ENCODE measurements at regions not wholly inside any gene's neighbourhood (a gene's known extent, or its start where the extent isn't known, plus 50 kb on each side); places are given as distances from the start of the nearest gene placed in this dataset.
"Not testable (repeated sequence)": the region's sequence is repeated elsewhere in the genome, so short reads cannot be mapped to it uniquely, and the experiment has no call there.

GRCh38 chr10:121278386-121278785 lies 319.9 kb downstream of the FGFR2 start:
- DNase-seq (ENCODE audit: low spot score) = not testable (repeated sequence)

- no peak for DNase-seq (ENCODE audit: low spot score)
These were observed 316.7 kb downstream of the FGFR2 start for GRCh38 chr10:121281576-121281975.

GRCh38 chr10:121282264-121282663 lies 316.0 kb downstream of the FGFR2 start:
- no peak for DNase-seq (ENCODE audit: low spot score)

- no peak for DNase-seq (ENCODE audit: low spot score)
These were observed 315.3 kb downstream of the FGFR2 start for GRCh38 chr10:121282797-121283515.

- no peak for DNase-seq (ENCODE audit: low spot score)
These were observed 313.3 kb downstream of the FGFR2 start for GRCh38 chr10:121284936-121285335.

GRCh38 chr10:121285406-121286196 lies 312.6 kb downstream of the FGFR2 start:
- no peak for DNase-seq (ENCODE audit: low spot score)

GRCh38 chr10:121288011-121288410 lies 310.2 kb downstream of the FGFR2 start:
- no peak for DNase-seq (ENCODE audit: low spot score)

GRCh38 chr10:121288864-121289661 lies 309.2 kb downstream of the FGFR2 start:
- no peak for DNase-seq (ENCODE audit: low spot score)

- no peak for DNase-seq (ENCODE audit: low spot score)
These were observed 308.4 kb downstream of the FGFR2 start for GRCh38 chr10:121289800-121290199.

GRCh38 chr10:121290674-121291073 lies 307.6 kb downstream of the FGFR2 start:
- no peak for DNase-seq (ENCODE audit: low spot score)

GRCh38 chr10:121291376-121291775 lies 306.9 kb downstream of the FGFR2 start:
- no peak for DNase-seq (ENCODE audit: low spot score)

GRCh38 chr10:121291823-121292222 lies 306.4 kb downstream of the FGFR2 start:
- DNase-seq (ENCODE audit: low spot score) = no peak

- no peak for DNase-seq (ENCODE audit: low spot score)
These were observed 305.9 kb downstream of the FGFR2 start for GRCh38 chr10:121292321-121292720.

- DNase-seq (ENCODE audit: low spot score) = no peak
These were observed 305.1 kb downstream of the FGFR2 start for GRCh38 chr10:121293110-121293509.

GRCh38 chr10:121294630-121295029 lies 303.6 kb downstream of the FGFR2 start:
- no peak for DNase-seq (ENCODE audit: low spot score)

- DNase-seq (ENCODE audit: low spot score) = no peak
These were observed 301.9 kb downstream of the FGFR2 start for GRCh38 chr10:121296378-121296777.

GRCh38 chr10:121296881-121297585 lies 301.2 kb downstream of the FGFR2 start:
- no peak for DNase-seq (ENCODE audit: low spot score)

GRCh38 chr10:121300723-121301122 lies 297.5 kb downstream of the FGFR2 start:
- DNase-seq (ENCODE audit: low spot score) = no peak

GRCh38 chr10:121302541-121303180 lies 295.6 kb downstream of the FGFR2 start:
- DNase-seq (ENCODE audit: low spot score) = no peak

GRCh38 chr10:121303287-121303890 lies 294.9 kb downstream of the FGFR2 start:
- no peak for DNase-seq (ENCODE audit: low spot score)

- no peak for DNase-seq (ENCODE audit: low spot score)
These were observed 293.2 kb downstream of the FGFR2 start for GRCh38 chr10:121305066-121305465.

Data from RKO (cell line).